ENCODE measurements at regions not wholly inside any gene's neighbourhood (a gene's known extent, or its start where the extent isn't known, plus 50 kb on each side); places are given as distances from the start of the nearest gene placed in this dataset.
"Not testable (repeated sequence)": the region's sequence is repeated elsewhere in the genome, so short reads cannot be mapped to it uniquely, and the experiment has no call there.

GRCh38 chr20:43831481-43832065 lies 83.1 kb upstream of the TOX2 start:
- no peak for DNase-seq (ENCODE audit: low read depth in 6 of 9, low spot score in 9 of 9)
- Histone ChIP-seq H3K4me1 (ENCODE audit: control insufficient read depth in 2 of 2, insufficient read depth in 2 of 2, low read length in 2 of 2) (no peaks in the 10 kb centered on the region), H3K27me3 (ENCODE audit: control insufficient read depth in 2 of 2, insufficient read depth in 1 of 2, low read length in 1 of 2) (peaks cover 0 to 19% of the 10 kb centered on the region in 2 donors), H3K36me3 (ENCODE audit: control insufficient read depth in 2 of 2, insufficient read depth in 2 of 2, low read length in 1 of 2) (no peaks in the 10 kb centered on the region), H3K4me3 (ENCODE audit: low read length in 2 of 2) (no peak overlapping the region), H3K9me3 (ENCODE audit: control insufficient read depth in 2 of 2, insufficient read depth in 1 of 2, low read length in 1 of 2) (no peaks in the 10 kb centered on the region), H3K27ac (ENCODE audit: low read depth in 1 of 2, low read length in 1 of 2) (no peak overlapping the region)
- WGBS = 93% methylated on average over 14 of the region's 14 CpGs

DNA sequence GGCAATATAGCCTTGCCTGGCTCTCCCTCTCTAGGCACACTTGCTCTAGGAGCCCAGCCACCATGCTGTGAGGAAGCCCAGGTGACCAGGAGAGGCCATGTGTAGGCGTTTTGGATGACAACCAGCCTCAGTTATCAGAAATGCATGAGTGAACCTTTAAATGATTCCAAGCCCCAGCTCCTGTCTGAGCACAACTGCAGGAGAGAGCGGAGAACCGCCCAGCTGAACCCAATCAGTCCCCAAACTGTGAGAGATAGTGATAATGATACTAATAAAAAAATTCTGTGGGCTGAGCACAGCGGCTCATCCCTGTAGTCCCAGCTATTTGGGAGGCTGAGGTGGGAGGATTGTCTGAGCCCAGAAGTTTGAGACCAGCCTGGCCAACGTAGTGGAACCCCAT lies 83.8 kb upstream of the TOX2 start:
- Histone ChIP-seq H3K4me3 (ENCODE audit: low read length in 2 of 2) (no peak overlapping the region), H3K4me1 (ENCODE audit: control insufficient read depth in 2 of 2, insufficient read depth in 2 of 2, low read length in 2 of 2) (no peaks in the 10 kb centered on the region), H3K27ac (ENCODE audit: low read depth in 1 of 2, low read length in 1 of 2) (no peak overlapping the region), H3K9me3 (ENCODE audit: control insufficient read depth in 2 of 2, insufficient read depth in 1 of 2, low read length in 1 of 2) (no peaks in the 10 kb centered on the region), H3K36me3 (ENCODE audit: control insufficient read depth in 2 of 2, insufficient read depth in 2 of 2, low read length in 1 of 2) (no peaks in the 10 kb centered on the region), H3K27me3 (ENCODE audit: control insufficient read depth in 2 of 2, insufficient read depth in 1 of 2, low read length in 1 of 2) (peaks cover 0 to 19% of the 10 kb centered on the region in 2 donors)
- 91% methylated on average over 5 of the region's 5 CpGs for WGBS
- no peak for DNase-seq (ENCODE audit: low read depth in 6 of 9, low spot score in 9 of 9)

- no peaks in the 10 kb centered on the region for H3K9me3 ChIP-seq (ENCODE audit: control insufficient read depth in 2 of 2, insufficient read depth in 1 of 2, low read length in 1 of 2)
- H3K4me1 ChIP-seq (ENCODE audit: control insufficient read depth in 2 of 2, insufficient read depth in 2 of 2, low read length in 2 of 2) = no peaks in the 10 kb centered on the region
- H3K4me3 ChIP-seq (ENCODE audit: low read length in 2 of 2) = no peak overlapping the region
- no peaks in the 10 kb centered on the region for H3K36me3 ChIP-seq (ENCODE audit: control insufficient read depth in 2 of 2, insufficient read depth in 2 of 2, low read length in 1 of 2)
- H3K27ac ChIP-seq (ENCODE audit: low read depth in 1 of 2, low read length in 1 of 2) = no peak overlapping the region
- 83% methylated on average over 6 of the region's 6 CpGs for WGBS
- peaks cover 0 to 21% of the 10 kb centered on the region in 2 donors for H3K27me3 ChIP-seq (ENCODE audit: control insufficient read depth in 2 of 2, insufficient read depth in 1 of 2, low read length in 1 of 2)
- DNase-seq (ENCODE audit: low read depth in 6 of 9, low spot score in 9 of 9) = no peak
These were observed 84.5 kb upstream of the TOX2 start for GRCh38 chr20:43829951-43830690.

DNA sequence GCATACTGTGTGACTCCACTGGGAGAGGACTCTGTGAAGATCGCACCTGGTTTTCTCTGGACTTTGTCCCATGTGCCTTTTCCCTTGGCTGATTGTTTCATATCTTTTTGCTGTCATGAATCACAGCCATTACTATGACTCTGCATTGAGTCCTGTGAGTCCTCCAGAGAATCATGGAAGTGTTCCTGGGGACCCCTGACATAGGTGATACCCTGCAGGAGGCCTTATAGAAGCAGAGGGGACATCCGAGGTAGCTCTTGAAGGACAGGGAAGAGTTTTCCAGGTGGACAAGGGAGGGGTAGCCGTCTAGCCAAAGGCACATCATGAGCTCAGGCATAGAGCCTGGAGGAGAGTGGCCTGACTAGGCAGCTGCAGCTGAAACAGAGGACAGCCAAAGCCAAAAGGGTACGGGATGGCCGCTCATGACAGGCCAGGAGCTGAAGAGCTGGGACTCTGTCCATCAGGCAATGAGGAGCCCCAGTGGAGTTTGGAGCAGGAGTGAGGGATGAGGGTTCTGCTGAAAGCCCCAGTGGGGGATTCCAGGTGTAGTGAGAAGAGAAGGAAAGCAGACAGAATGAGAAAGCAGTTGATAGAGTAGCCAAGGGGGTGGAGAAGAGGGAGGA lies 86.6 kb upstream of the TOX2 start:
- Histone ChIP-seq H3K4me3 (ENCODE audit: low read length in 2 of 2) (no peak overlapping the region), H3K9me3 (ENCODE audit: control insufficient read depth in 2 of 2, insufficient read depth in 1 of 2, low read length in 1 of 2) (no peaks in the 10 kb centered on the region), H3K4me1 (ENCODE audit: control insufficient read depth in 2 of 2, insufficient read depth in 2 of 2, low read length in 2 of 2) (no peaks in the 10 kb centered on the region), H3K36me3 (ENCODE audit: control insufficient read depth in 2 of 2, insufficient read depth in 2 of 2, low read length in 1 of 2) (no peaks in the 10 kb centered on the region), H3K27ac (ENCODE audit: low read depth in 1 of 2, low read length in 1 of 2) (no peak overlapping the region), H3K27me3 (ENCODE audit: control insufficient read depth in 2 of 2, insufficient read depth in 1 of 2, low read length in 1 of 2) (peaks cover 0 to 31% of the 10 kb centered on the region in 2 donors)
- 89% methylated on average over 5 of the region's 5 CpGs for WGBS
- DNase-seq (ENCODE audit: low read depth in 6 of 9, low spot score in 9 of 9) = no peak

DNA sequence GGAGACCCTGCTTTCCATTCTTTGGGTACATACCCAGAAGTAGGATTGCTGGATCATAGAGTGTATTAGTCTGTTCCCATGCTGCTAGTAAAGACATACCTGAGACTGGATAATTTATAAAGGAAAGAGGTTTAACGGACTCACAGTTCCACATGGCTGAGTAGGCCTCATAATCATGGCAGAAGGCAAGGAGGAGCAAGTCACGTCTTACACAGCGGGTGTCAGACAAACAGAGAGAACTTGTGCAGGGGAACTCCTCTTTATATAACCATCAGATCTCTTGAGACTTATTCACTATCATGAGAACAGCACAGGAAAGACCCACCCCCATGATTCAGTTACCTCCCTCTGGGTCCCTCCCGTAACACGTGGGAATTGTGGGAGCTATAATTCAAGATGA lies 87.7 kb upstream of the TOX2 start:
- 94% methylated on average over 5 of the region's 5 CpGs for WGBS
- H3K4me1 ChIP-seq (ENCODE audit: control insufficient read depth in 2 of 2, insufficient read depth in 2 of 2, low read length in 2 of 2); H3K27ac ChIP-seq (ENCODE audit: low read depth in 1 of 2, low read length in 1 of 2); DNase-seq (ENCODE audit: low read depth in 6 of 9, low spot score in 9 of 9); H3K9me3 ChIP-seq (ENCODE audit: control insufficient read depth in 2 of 2, insufficient read depth in 1 of 2, low read length in 1 of 2); H3K36me3 ChIP-seq (ENCODE audit: control insufficient read depth in 2 of 2, insufficient read depth in 2 of 2, low read length in 1 of 2); H3K4me3 ChIP-seq (ENCODE audit: low read length in 2 of 2): not testable (repeated sequence)
- H3K27me3 ChIP-seq (ENCODE audit: control insufficient read depth in 2 of 2, insufficient read depth in 1 of 2, low read length in 1 of 2) = peaks cover 0 to 28% of the 10 kb centered on the region in 2 donors

DNA sequence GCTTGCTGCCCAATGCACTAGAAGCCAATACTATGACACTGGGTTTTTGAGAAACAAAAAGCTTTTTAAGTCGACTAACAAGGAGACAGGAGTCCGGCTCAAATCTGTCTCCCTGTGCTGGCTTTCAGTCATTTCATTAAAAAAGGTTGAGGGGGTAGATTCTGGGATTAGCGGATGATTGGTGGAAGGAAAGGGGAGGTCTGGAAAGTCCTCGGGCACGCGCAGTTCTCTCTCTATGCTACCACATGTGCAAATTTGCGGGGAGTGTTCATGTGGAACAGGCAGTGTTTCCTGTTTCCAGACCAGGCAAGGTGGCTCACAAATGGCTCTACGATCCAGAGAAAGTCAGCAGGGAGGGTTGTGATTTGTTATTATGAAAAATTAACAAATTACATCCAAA lies 89.1 kb upstream of the TOX2 start:
- DNase-seq (ENCODE audit: low read depth in 6 of 9, low spot score in 9 of 9) = no peak
- 87% methylated on average over 8 of the region's 8 CpGs for WGBS

DNA sequence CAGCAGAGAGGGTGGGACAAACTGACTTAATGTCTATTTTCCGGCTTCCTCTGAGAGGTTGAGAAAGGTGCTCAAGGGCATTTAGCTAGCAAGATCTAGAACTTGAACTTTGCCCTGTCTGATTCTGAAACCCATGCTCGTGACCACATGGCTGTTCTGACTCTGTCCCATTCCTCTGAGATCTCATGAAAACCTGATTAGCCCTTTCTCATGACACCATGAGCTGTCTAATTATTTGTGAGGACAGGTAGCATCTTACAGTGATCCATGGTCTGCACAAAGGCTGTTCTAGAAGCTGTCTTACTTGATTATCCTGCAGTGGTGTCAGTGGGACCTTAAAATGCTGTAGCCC lies 89.6 kb upstream of the TOX2 start:
- no peak overlapping the region for H3K27ac ChIP-seq (ENCODE audit: low read depth in 1 of 2, low read length in 1 of 2)
- 86% methylated on average over 2 of the region's 2 CpGs for WGBS
- H3K4me1 ChIP-seq (ENCODE audit: control insufficient read depth in 2 of 2, insufficient read depth in 2 of 2, low read length in 2 of 2) = no peaks in the 10 kb centered on the region
- peaks cover 0 to 21% of the 10 kb centered on the region in 2 donors for H3K27me3 ChIP-seq (ENCODE audit: control insufficient read depth in 2 of 2, insufficient read depth in 1 of 2, low read length in 1 of 2)
- H3K4me3 ChIP-seq (ENCODE audit: low read length in 2 of 2) = no peak overlapping the region
- no peak for DNase-seq (ENCODE audit: low read depth in 6 of 9, low spot score in 9 of 9)
- H3K36me3 ChIP-seq (ENCODE audit: control insufficient read depth in 2 of 2, insufficient read depth in 2 of 2, low read length in 1 of 2) = no peaks in the 10 kb centered on the region
- H3K9me3 ChIP-seq (ENCODE audit: control insufficient read depth in 2 of 2, insufficient read depth in 1 of 2, low read length in 1 of 2) = no peaks in the 10 kb centered on the region

More for the DNA sequence above, 89.1 kb upstream of the TOX2 start:
- Histone ChIP-seq H3K27ac (ENCODE audit: low read depth in 1 of 2, low read length in 1 of 2) (no peak overlapping the region), H3K4me1 (ENCODE audit: control insufficient read depth in 2 of 2, insufficient read depth in 2 of 2, low read length in 2 of 2) (no peaks in the 10 kb centered on the region), H3K36me3 (ENCODE audit: control insufficient read depth in 2 of 2, insufficient read depth in 2 of 2, low read length in 1 of 2) (no peaks in the 10 kb centered on the region), H3K9me3 (ENCODE audit: control insufficient read depth in 2 of 2, insufficient read depth in 1 of 2, low read length in 1 of 2) (no peaks in the 10 kb centered on the region), H3K27me3 (ENCODE audit: control insufficient read depth in 2 of 2, insufficient read depth in 1 of 2, low read length in 1 of 2) (peaks cover 0 to 21% of the 10 kb centered on the region in 2 donors), H3K4me3 (ENCODE audit: low read length in 2 of 2) (no peak overlapping the region)

DNA sequence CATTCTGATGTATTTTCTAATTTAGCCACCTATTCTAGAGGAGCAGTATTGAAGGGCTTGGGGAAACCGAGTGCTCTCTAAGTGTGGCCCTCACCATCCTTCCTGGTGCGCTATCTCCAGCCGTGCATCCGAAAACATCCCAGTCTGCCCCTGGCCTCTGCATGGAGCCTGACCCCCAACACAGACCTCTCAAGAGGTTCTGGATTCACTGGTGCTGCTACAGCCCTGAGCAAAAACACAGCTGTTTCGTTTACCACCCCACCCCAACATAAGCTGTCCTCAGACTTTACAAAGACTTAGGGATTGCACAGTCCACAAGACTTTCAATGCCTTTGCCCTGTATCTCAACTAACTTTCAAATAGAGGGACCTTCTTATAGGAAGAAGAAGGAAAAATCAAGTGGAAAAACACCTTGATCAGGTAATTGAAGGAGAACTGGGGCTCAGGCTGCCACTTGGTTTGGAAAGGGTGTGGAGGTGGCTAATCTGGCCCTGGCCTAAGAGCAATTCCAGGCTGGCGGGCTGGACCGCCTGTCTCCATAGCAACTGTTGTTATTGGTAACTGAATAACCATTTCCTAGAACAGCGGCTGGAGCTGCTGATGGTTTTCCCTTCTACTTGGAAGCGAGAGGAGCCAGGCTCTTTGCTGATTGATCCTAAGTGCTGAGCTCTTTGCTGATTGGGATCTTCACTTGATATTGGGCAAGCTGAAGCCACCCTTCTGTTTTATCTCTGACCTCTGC lies 90.2 kb upstream of the TOX2 start:
- H3K9me3 ChIP-seq (ENCODE audit: control insufficient read depth in 2 of 2, insufficient read depth in 1 of 2, low read length in 1 of 2) = no peaks in the 10 kb centered on the region
- no peaks in the 10 kb centered on the region for H3K4me1 ChIP-seq (ENCODE audit: control insufficient read depth in 2 of 2, insufficient read depth in 2 of 2, low read length in 2 of 2)
- no peaks in the 10 kb centered on the region for H3K36me3 ChIP-seq (ENCODE audit: control insufficient read depth in 2 of 2, insufficient read depth in 2 of 2, low read length in 1 of 2)
- 62% methylated on average over 9 of the region's 9 CpGs for WGBS
- H3K27ac ChIP-seq (ENCODE audit: low read depth in 1 of 2, low read length in 1 of 2) = no peak overlapping the region
- peaks cover 0 to 21% of the 10 kb centered on the region in 2 donors for H3K27me3 ChIP-seq (ENCODE audit: control insufficient read depth in 2 of 2, insufficient read depth in 1 of 2, low read length in 1 of 2)
- H3K4me3 ChIP-seq (ENCODE audit: low read length in 2 of 2) = no peak overlapping the region
- no peak for DNase-seq (ENCODE audit: low read depth in 6 of 9, low spot score in 9 of 9)

DNA sequence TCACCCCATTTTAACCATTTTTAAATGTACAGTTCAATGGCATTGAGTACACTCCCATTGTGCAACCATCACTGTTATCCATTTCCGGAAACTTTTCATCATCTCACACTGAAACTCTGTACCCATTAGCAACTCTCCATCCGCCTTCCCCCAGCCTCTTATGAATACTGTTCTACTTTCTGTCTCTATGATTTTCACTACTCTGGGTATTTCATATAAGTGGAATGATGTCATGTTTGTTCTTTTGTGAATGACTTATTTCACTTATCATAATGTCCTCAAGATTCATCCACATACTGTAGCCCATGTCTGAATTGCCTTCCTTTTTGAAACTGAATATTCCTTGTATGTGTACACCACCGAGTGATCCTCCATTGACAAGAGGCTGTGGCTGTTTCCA lies 92.9 kb upstream of the TOX2 start:
- Histone ChIP-seq H3K4me3 (ENCODE audit: low read length in 2 of 2) (no peak overlapping the region), H3K9me3 (ENCODE audit: control insufficient read depth in 2 of 2, insufficient read depth in 1 of 2, low read length in 1 of 2) (no peaks in the 10 kb centered on the region), H3K27me3 (ENCODE audit: control insufficient read depth in 2 of 2, insufficient read depth in 1 of 2, low read length in 1 of 2) (peaks cover 0 to 13% of the 10 kb centered on the region in 2 donors), H3K36me3 (ENCODE audit: control insufficient read depth in 2 of 2, insufficient read depth in 2 of 2, low read length in 1 of 2) (no peaks in the 10 kb centered on the region), H3K27ac (ENCODE audit: low read depth in 1 of 2, low read length in 1 of 2) (no peak overlapping the region), H3K4me1 (ENCODE audit: control insufficient read depth in 2 of 2, insufficient read depth in 2 of 2, low read length in 2 of 2) (no peaks in the 10 kb centered on the region)
- WGBS = 95% methylated on average over 3 of the region's 3 CpGs
- DNase-seq (ENCODE audit: low read depth in 6 of 9, low spot score in 9 of 9) = no peak
